Right lobe of liver (tissue), 6 donors: ENCODE measurements at regions not wholly inside any gene's neighbourhood (a gene's known extent, or its start where the extent isn't known, plus 50 kb on each side); places are given as distances from the start of the nearest gene placed in this dataset.

Experiments
- ATAC-seq, 4 donors: fragments of 200-7000 bp; cut with Tn5 transposase; one replicate each; pipeline ENCODE4 v1.9.1; 2020; ENCODE audit warnings: mild to moderate bottlenecking in 4 of 4, moderate library complexity in 4 of 4
- DNase-seq, 3 donors: peaks; one replicate each; pipeline ENCODE4 v3.0.0-alpha.2; 2020
- H3K27ac ChIP-seq, 3 donors: fragments of 200-600 bp; one replicate each; pipeline ENCODE4 v1.8.0; 2022
- H3K27me3 ChIP-seq, 2 donors: fragments of 200-600 bp; one replicate each; pipeline ENCODE4 v1.8.0; 2022
- H3K36me3 ChIP-seq, 4 donors: fragments of 200-600 bp; sonication (generic) in 1 of 4; one replicate each; pipeline versions ENCODE4 v1.5.1 to v1.8.0; 2017 to 2022; ENCODE audit warnings: control low read depth in 1 of 4
- H3K4me1 ChIP-seq, 4 donors: fragments of 200-600 bp; sonication (generic) in 1 of 4; one replicate each; pipeline versions ENCODE4 v1.5.1 to v1.8.0; 2017 to 2022; ENCODE audit warnings: control low read depth in 1 of 4
- H3K4me3 ChIP-seq, 3 donors: fragments of 200-600 bp; one replicate each; pipeline ENCODE4 v1.8.0; 2022
- H3K9me3 ChIP-seq, 4 donors: fragments of 200-600 bp; sonication (generic) in 1 of 4; one replicate each; pipeline versions ENCODE4 v1.5.1 to v1.8.0; 2017 to 2022; ENCODE audit warnings: control low read depth in 1 of 4
- POLR2A ChIP-seq: fragments of 450-650 bp; IDR thresholded peaks from one replicate; pipeline ENCODE4 v1.6.1; 2017; ENCODE audit warnings: antibody characterized with exemption, mild to moderate bottlenecking
- WGBS: methylation state at CpG from one replicate; pipeline ENCODE4 v1.1.6; 2018; ENCODE audit warnings: low coverage, low lambda C conversion rate; ENCODE audit not compliant: insufficient coverage; ENCODE audit errors: missing lambda C conversion rate; 5-methylcytosine and 5-hydroxymethylcytosine counted together
- intact Hi-C, 2 donors: fragments of 100-400 bp; cut with DNase I; formaldehyde crosslinking; loops; one replicate each; pipeline versions ENCODE4 v1.11.2 to v1.14.1; 2022
- TF ChIP-seq, protein P1 (sequence below), 4 donors: fragments of 200-600 bp in 3 of 4; fragments of 450-650 bp in 1 of 4; IDR thresholded peaks; one replicate each; pipeline versions ENCODE4 v1.5.1 to v1.8.0; 2016 to 2022; ENCODE audit warnings: antibody characterized with exemption in 4 of 4, mild to moderate bottlenecking in 2 of 4
- donor health status: DM: no; HTN: yes; CAD: no.
- donor health status: DM: no; HTN: no; CAD: no.
- donor health status: DM: no; HTN: no; CAD: no.
- donor health status: DM: no; HTN: yes; CAD: no.
- donor health status: DM: no; HTN: yes; CAD: no.

DNA sequence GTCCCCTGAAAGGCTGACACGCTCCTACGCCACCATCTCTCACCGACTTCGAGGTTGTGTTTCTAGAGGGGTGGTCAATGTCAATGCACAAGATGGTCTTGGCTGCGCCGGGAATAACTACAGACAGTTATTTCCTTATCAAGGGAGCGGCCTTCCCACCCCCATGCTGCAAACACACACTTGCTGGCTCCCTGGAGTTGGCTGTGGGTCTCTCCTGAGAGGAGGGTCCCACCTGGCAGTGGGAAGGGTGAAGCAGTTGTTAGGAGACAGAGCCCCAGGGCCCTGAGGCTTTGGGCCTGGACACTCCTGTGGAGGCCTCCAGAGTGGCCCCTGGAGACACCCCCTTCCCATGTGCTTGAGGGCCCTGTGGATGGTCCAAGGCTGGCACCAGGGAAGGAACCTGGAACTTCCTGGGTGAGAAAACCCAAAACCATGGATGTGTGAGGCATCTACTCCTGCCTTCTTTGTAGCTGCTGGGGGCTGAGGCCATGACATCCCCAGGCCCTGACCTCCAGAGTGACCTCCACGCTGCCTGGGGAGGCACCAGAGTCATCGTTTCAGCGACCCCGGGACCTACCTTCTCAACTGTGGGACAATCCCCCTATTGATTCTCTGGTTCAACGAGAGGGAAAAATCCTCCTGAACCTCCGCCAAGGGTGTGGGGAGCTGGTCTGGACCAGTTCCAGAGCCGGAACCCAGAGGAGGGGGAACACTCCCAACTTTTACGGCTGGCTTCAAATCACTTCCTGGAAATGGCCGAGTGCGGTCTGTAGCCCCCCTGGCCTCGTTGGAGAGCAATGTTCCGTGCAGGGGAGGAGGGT is 101.1 kb upstream of the COL5A1 start:
- no peaks in the 10 kb centered on the region for H3K4me1 ChIP-seq
- H3K27ac ChIP-seq, result no peak overlapping the region
- TF ChIP-seq, protein P1, sequence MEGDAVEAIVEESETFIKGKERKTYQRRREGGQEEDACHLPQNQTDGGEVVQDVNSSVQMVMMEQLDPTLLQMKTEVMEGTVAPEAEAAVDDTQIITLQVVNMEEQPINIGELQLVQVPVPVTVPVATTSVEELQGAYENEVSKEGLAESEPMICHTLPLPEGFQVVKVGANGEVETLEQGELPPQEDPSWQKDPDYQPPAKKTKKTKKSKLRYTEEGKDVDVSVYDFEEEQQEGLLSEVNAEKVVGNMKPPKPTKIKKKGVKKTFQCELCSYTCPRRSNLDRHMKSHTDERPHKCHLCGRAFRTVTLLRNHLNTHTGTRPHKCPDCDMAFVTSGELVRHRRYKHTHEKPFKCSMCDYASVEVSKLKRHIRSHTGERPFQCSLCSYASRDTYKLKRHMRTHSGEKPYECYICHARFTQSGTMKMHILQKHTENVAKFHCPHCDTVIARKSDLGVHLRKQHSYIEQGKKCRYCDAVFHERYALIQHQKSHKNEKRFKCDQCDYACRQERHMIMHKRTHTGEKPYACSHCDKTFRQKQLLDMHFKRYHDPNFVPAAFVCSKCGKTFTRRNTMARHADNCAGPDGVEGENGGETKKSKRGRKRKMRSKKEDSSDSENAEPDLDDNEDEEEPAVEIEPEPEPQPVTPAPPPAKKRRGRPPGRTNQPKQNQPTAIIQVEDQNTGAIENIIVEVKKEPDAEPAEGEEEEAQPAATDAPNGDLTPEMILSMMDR (IDR thresholded peaks at IDR 0.05), result no peak
- TF ChIP-seq POLR2A, result no peak
- WGBS, result 90% methylated on average over 7 of the region's 19 CpGs
- ATAC-seq, result no peak
- no peaks in the 10 kb centered on the region for H3K27me3 ChIP-seq
- H3K9me3 ChIP-seq, result no peaks in the 10 kb centered on the region
- intact Hi-C loops, result no loop called here
- H3K36me3 ChIP-seq, result no peaks in the 10 kb centered on the region
- no peak overlapping the region for H3K4me3 ChIP-seq
- DNase-seq, result no peak

DNA sequence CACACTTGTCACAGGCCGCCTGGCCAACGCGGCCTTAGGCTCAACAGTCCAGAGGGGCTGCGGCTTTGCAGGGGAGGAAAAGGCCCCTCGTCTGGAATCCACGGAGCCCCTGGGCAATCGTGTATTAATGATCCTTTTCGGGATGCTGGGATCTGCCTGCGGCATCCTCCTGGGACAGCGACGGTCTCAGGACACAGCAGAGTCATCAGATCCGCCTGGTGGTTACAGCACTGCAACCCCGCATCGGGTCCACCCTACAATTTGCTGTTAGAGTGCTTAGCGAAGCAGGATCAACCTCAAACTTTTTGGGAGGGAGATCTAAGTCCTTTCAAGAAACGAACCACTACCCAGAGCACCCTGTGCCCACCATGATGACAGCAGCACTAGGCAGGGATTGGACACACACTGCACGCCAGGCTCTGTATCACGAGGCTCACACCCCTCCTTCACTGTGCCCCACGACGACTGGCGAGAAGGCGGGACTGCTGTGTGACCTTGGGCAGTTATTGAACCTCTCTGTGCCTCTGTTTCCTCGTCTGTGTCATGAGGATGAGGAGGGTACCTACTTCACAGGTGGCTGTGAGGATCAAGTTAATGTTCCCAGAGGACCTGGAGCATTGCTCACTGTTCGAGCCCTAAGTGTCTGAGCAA is 100.4 kb upstream of the COL5A1 start:
- 66% methylated on average over 9 of the region's 24 CpGs for WGBS
- Histone ChIP-seq H3K36me3 (no peaks in the 10 kb centered on the region), H3K4me1 (no peaks in the 10 kb centered on the region), H3K27ac (no peak overlapping the region), H3K9me3 (no peaks in the 10 kb centered on the region), H3K4me3 (no peak overlapping the region), H3K27me3 (no peaks in the 10 kb centered on the region)
- intact Hi-C loops, result no loop called here
- TF ChIP-seq, protein P1 (IDR thresholded peaks at IDR 0.05), result no peak
- no peak for TF ChIP-seq POLR2A
- ATAC-seq (no peak), DNase-seq (no peak)

DNA sequence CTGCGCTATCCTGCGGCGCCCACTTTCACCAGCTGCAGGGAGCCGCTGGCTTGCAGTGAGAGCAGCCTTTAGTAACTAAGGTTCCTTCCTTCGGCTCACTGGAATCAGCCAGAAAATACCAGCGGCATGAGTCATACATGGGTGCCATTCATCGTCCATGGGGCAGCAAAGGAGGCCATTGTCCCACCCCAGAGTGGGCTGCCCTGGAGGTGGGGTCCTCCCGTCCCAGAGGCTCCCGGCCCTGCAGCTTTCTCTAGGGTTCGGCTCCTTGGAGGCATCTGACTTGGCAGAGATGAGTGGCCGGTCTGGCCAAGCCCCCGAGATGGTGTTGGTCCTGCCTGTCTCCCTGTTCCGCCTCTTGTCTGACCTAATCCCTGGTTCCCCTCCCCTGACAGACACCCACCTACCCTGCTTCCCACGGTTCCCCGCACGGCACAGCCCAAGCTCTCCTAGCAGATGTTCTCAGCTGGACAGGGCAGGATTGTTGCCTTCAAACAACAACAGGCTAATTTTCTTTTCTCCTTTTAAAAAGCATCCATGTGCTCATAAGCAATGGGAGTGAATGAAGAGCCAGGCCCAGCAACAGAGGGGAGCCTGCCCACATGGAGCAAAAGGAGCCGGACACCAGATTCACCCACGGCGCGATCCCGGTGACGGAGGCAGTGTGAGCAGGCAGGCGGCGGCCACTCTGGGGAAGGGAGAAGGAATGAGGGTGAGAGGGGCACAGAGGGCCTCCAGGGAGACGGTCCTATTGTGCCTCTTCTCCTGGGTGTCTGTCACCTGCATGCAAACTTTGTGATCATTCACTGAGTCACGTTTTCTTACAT is 97.0 kb upstream of the COL5A1 start:
- WGBS, result 64% methylated on average over 11 of the region's 26 CpGs
- no peak for TF ChIP-seq POLR2A
- TF ChIP-seq, protein P1 (IDR thresholded peaks at IDR 0.05), result no peak
- no peaks in the 10 kb centered on the region for H3K9me3 ChIP-seq
- no peaks in the 10 kb centered on the region for H3K4me1 ChIP-seq
- intact Hi-C loops, result no loop called here
- no peak for DNase-seq
- H3K27me3 ChIP-seq, result no peaks in the 10 kb centered on the region
- no peak overlapping the region for H3K27ac ChIP-seq
- no peak overlapping the region for H3K4me3 ChIP-seq
- ATAC-seq, result no peak
- no peaks in the 10 kb centered on the region for H3K36me3 ChIP-seq

DNA sequence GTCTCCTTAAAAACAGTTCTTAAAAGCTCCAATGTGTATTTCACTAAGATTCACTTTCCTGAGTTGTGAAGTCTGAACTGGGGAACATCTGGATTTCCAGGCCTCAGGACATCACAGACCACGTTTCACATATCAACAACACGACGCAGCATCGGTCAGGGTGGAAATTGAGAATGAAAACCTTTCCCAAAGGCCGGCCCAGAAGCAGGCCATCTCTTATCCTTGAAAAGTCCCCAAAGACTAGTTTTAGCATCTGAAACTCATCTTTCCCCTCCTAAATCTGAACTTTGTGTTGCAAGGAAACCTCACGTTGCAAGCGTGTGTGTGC is 96.4 kb upstream of the COL5A1 start:
- H3K9me3 ChIP-seq, result no peaks in the 10 kb centered on the region
- TF ChIP-seq POLR2A, result no peak
- TF ChIP-seq, protein P1 (IDR thresholded peaks at IDR 0.05), result no peak
- 75% methylated on average over 7 of the region's 7 CpGs for WGBS
- no peak overlapping the region for H3K27ac ChIP-seq
- intact Hi-C loops, result no loop called here
- DNase-seq (no peak), ATAC-seq (no peak)
- H3K27me3 ChIP-seq, result no peaks in the 10 kb centered on the region
- no peak overlapping the region for H3K4me3 ChIP-seq
- H3K36me3 ChIP-seq, result no peaks in the 10 kb centered on the region
- no peaks in the 10 kb centered on the region for H3K4me1 ChIP-seq
